ENCODE measurements at regions not wholly inside any gene's neighbourhood (a gene's known extent, or its start where the extent isn't known, plus 50 kb on each side); places are given as distances from the start of the nearest gene placed in this dataset.

GRCh38 chr16:50956637-50957036, 194.4 kb downstream of the SALL1 start:
- Histone ChIP-seq H3K9ac (replicated peaks; ENCODE audit: extremely low read depth, insufficient read depth, low read length) (no peak overlapping the region), H3K27me3 (ENCODE audit: control insufficient read depth in 2 of 2, insufficient read depth in 2 of 2, low read length in 2 of 2) (no peaks in the 10 kb centered on the region), H3K9me1 (replicated peaks; ENCODE audit: control insufficient read depth, extremely low read depth, insufficient read depth, low read length) (no peaks in the 10 kb centered on the region), H3K9me3 (replicated peaks; ENCODE audit: control insufficient read depth, insufficient read depth, low read length) (peaks cover 2% of the 10 kb centered on the region), H2AFZ (ENCODE audit: low read depth, low read length) (no peak overlapping the region), H3K4me2 (ENCODE audit: insufficient read depth, low read length) (no peak overlapping the region), H3K4me1 (ENCODE audit: control insufficient read depth, extremely low read depth, insufficient read depth, low read length) (no peaks in the 10 kb centered on the region), H3K4me3 (replicated peaks in 1 of 3; ENCODE audit: insufficient read depth in 1 of 3, low read depth in 1 of 3, low read length in 3 of 3) (no peak overlapping the region), H3K27ac (ENCODE audit: insufficient read depth, low read depth, low read length) (no peak overlapping the region), H4K20me1 (replicated peaks; ENCODE audit: control insufficient read depth, extremely low read depth, insufficient read depth, low read length) (no peaks in the 10 kb centered on the region), H3K79me2 (ENCODE audit: control insufficient read depth, insufficient read depth, low read length) (no peaks in the 10 kb centered on the region), H3K36me3 (ENCODE audit: control insufficient read depth in 2 of 2, extremely low read depth in 1 of 2, insufficient read depth in 2 of 2, low read length in 2 of 2) (no peaks in the 10 kb centered on the region)
- POLR2A ChIA-PET = no interaction called here
- DNase-seq (ENCODE audit: low read depth, low spot score) = no peak
- CTCF ChIA-PET = no interaction called here
- BruUV-seq (replicated peaks) = no TSS peak
- dilution Hi-C loops (cut with MboI; ENCODE audit: extremely low pct_ligation_motif_present, low sequenced_read_pairs) (no loop called here), intact Hi-C loops (cut with micrococcal nuclease) (no loop called here)
- FAIRE-seq = no peak
- TF ChIP-seq JUN (IDR thresholded peaks at IDR 0.05; ENCODE audit: borderline replicate concordance, insufficient read depth, insufficient read length, low read depth) (no peak), EZH2 (IDR thresholded peaks at IDR 0.05; ENCODE audit: borderline replicate concordance, low read depth, low read length, severe bottlenecking) (no peak), CTCF (IDR thresholded peaks at IDR 0.05; ENCODE audit: extremely low read depth in 1 of 2, insufficient read depth in 1 of 2, low read depth in 1 of 2, low read length in 2 of 2) (no peak), FOS (IDR thresholded peaks at IDR 0.05; ENCODE audit: borderline replicate concordance, insufficient read depth, low read length) (no peak), POLR2A (IDR thresholded peaks at IDR 0.05; ENCODE audit: low read depth, low read length) (no peak), POLR2AphosphoS5 (IDR thresholded peaks at IDR 0.05; ENCODE audit: insufficient read depth, low read depth, low read length) (no peak), MYC (IDR thresholded peaks at IDR 0.05; ENCODE audit: low read depth, low read length) (no peak), MAX (IDR thresholded peaks at IDR 0.05; ENCODE audit: insufficient read depth, insufficient read length) (no peak), GATA2 (IDR thresholded peaks at IDR 0.05; ENCODE audit: insufficient read depth, insufficient read length, low read depth, low read length) (no peak)

All from endothelial cell of umbilical vein (primary cell).